Left colon (tissue), 2 donors: ENCODE measurements at regions not wholly inside any gene's neighbourhood (a gene's known extent, or its start where the extent isn't known, plus 50 kb on each side); places are given as distances from the start of the nearest gene placed in this dataset.
A peak's percentile ranks its signal among the peaks of the same experiment; 100 is the strongest.
"Not testable (repeated sequence)": the region's sequence is repeated elsewhere in the genome, so short reads cannot be mapped to it uniquely, and the experiment has no call there.

Experiments used
- ATAC-seq: fragments of 200-7000 bp; cut with Tn5 transposase; one replicate; pipeline ENCODE4 v1.9.1; 2020; ENCODE audit warnings: mild to moderate bottlenecking, moderate library complexity
- DNase-seq, 2 donors: peaks; one replicate each; pipeline ENCODE4 v3.0.0-alpha.2; 2020
- intact Hi-C, 2 donors: fragments of 100-400 bp; cut with DNase I in 1 of 2; cut with micrococcal nuclease in 1 of 2; formaldehyde crosslinking; loops; one replicate each; pipeline versions ENCODE4 v1.11.2 to v1.14.0; 2022; cut with DNase I, micrococcal nuclease
- donor health status: DM: no; HTN: no; CAD: no.
- donor health status: DM: yes; HTN: yes; CAD: no.

- ATAC-seq, DNase-seq, intact Hi-C loops: not testable (repeated sequence)
Observed at GRCh38 chr17:20387549-20387948, 79.8 kb downstream of the LGALS9B start.

- ATAC-seq (peak; percentile 89), DNase-seq (peak in 1 of 2 donors; percentile 5)
- intact Hi-C loops: not testable (repeated sequence)
Observed at GRCh38 chr17:20381358-20382300, 85.7 kb downstream of the LGALS9B start.

GRCh38 chr17:20380625-20381024 is 86.7 kb downstream of the LGALS9B start:
- intact Hi-C loops, DNase-seq, ATAC-seq: not testable (repeated sequence)

GRCh38 chr17:20379251-20379650 is 88.1 kb downstream of the LGALS9B start:
- intact Hi-C loops, DNase-seq, ATAC-seq: not testable (repeated sequence)

- DNase-seq, intact Hi-C loops: not testable (repeated sequence)
- ATAC-seq: peak; percentile 64
Observed at GRCh38 chr17:20376642-20377041, 90.7 kb downstream of the LGALS9B start.

GRCh38 chr17:20375745-20376144 is 91.6 kb downstream of the LGALS9B start:
- DNase-seq, ATAC-seq, intact Hi-C loops: not testable (repeated sequence)
